ENCODE measurements at regions not wholly inside any gene's neighbourhood (a gene's known extent, or its start where the extent isn't known, plus 50 kb on each side); places are given as distances from the start of the nearest gene placed in this dataset.

DNA sequence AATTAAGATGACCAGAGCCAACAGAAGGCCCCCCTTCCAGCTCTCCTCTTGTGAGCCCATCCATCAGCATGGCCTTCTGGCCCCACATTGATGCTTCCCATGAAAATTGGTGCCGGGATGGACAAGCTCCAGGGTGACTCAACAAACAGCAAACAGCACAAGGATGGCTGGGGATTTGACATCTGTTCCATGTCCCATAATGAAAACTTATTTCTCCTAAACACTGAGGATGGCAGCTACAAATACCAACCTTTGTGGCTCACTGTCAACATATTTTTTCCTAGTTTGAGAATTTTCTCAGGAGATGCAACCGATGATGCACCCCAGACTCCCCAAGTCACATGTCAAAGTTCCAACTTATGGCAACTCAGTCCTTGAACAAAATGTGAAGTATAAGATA, 169.6 kb upstream of the SIX2 start:
- no peak for TF ChIP-seq POLR2A (IDR thresholded peaks at IDR 0.05)
- TF ChIP-seq, protein P1, sequence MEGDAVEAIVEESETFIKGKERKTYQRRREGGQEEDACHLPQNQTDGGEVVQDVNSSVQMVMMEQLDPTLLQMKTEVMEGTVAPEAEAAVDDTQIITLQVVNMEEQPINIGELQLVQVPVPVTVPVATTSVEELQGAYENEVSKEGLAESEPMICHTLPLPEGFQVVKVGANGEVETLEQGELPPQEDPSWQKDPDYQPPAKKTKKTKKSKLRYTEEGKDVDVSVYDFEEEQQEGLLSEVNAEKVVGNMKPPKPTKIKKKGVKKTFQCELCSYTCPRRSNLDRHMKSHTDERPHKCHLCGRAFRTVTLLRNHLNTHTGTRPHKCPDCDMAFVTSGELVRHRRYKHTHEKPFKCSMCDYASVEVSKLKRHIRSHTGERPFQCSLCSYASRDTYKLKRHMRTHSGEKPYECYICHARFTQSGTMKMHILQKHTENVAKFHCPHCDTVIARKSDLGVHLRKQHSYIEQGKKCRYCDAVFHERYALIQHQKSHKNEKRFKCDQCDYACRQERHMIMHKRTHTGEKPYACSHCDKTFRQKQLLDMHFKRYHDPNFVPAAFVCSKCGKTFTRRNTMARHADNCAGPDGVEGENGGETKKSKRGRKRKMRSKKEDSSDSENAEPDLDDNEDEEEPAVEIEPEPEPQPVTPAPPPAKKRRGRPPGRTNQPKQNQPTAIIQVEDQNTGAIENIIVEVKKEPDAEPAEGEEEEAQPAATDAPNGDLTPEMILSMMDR (IDR thresholded peaks at IDR 0.05) = no peak
